HepG2 (cell line): ENCODE measurements at regions not wholly inside any gene's neighbourhood (a gene's known extent, or its start where the extent isn't known, plus 50 kb on each side); places are given as distances from the start of the nearest gene placed in this dataset.

Experiments
- ATAC-seq: fragments of 200-7000 bp; cut with Tn5 transposase; 3 replicates; pipeline ENCODE4 v1.9.1; 2020; ENCODE audit warnings: mild to moderate bottlenecking, moderate library complexity
- BruUV-seq: library from RNA; stranded (reverse); fragments of 400-500 nt; replicated peaks from 2 replicates; lab custom pipeline; 2021; lab: Mats Ljungman, UMichigan
- CTCF ChIA-PET: fragments of 300-600 bp; formaldehyde crosslinking; extraction: SDS; loops from one replicate; lab custom pipeline; 2021; ENCODE audit warnings: low total read pairs, inconsistent platforms, low intra/inter-chr PET ratio; lab: Yijun Ruan, JAX
- POLR2A ChIA-PET: fragments of 350-600 bp; sonication (Branson Sonifier 250); formaldehyde crosslinking; loops from one replicate; lab custom pipeline; 2020; ENCODE audit warnings: antibody characterized with exemption, inconsistent platforms; lab: Yijun Ruan, JAX
- DNase-seq: peaks from one replicate; pipeline ENCODE4 v3.0.0-alpha.2; 2015; ENCODE audit warnings: low spot score
- FAIRE-seq: peaks from 3 replicates; lab custom pipeline; 2011; peaks lifted over from hg19 to GRCh38; lab: Jason Lieb, UNC
- H2AFZ ChIP-seq: one replicate; pipeline ENCODE4 v1.6.1; 2011; ENCODE audit warnings: low read length, inconsistent platforms
- H3K27ac ChIP-seq: fragments of 300-600 bp; 3 replicates; pipeline ENCODE4 v1.8.0; 2011; ENCODE audit warnings: mixed run types, mild to moderate bottlenecking, mixed read lengths, low read length, inconsistent platforms; ENCODE audit not compliant: insufficient read depth; ENCODE audit errors: extremely low read length
- H3K27me3 ChIP-seq, 2 experiments: fragments of 200-600 bp in 1 of 2; 2 replicates in 1 of 2; 3 replicates in 1 of 2; pipeline versions ENCODE4 v1.6.0 to v1.8.0; 2011; ENCODE audit warnings: low read length in 2 of 2, mild to moderate bottlenecking in 2 of 2, moderate library complexity in 2 of 2, inconsistent platforms in 1 of 2; ENCODE audit not compliant: insufficient read depth in 2 of 2, control insufficient read depth in 1 of 2
- H3K36me3 ChIP-seq, 2 experiments: fragments of 200-600 bp in 1 of 2; replicated peaks in 1 of 2; 2 replicates in 1 of 2; 3 replicates in 1 of 2; pipeline versions ENCODE4 v1.5.1 to v1.8.0; 2011; ENCODE audit warnings: low read length in 2 of 2, inconsistent platforms in 1 of 2; ENCODE audit not compliant: insufficient read depth in 2 of 2, control insufficient read depth in 1 of 2
- H3K4me1 ChIP-seq: 2 replicates; pipeline ENCODE4 v1.5.1; 2012; ENCODE audit warnings: low read length, inconsistent platforms; ENCODE audit not compliant: insufficient read depth
- H3K4me2 ChIP-seq: 2 replicates; pipeline ENCODE4 v1.6.0; 2011; ENCODE audit warnings: low read depth, low read length, inconsistent platforms
- H3K4me3 ChIP-seq, 3 experiments: fragments of 200-600 bp in 1 of 3; sonication (generic), shearing (Covaris generic) in 1 of 3; replicated peaks in 1 of 3; 2 replicates each; pipeline ENCODE4 v1.5.1; 2011 to 2016; ENCODE audit warnings: low read length in 3 of 3, inconsistent platforms in 2 of 3, low read depth in 2 of 3, mild to moderate bottlenecking in 2 of 3, control low read depth in 1 of 3, mixed read lengths in 1 of 3; ENCODE audit not compliant: insufficient read depth in 1 of 3
- H3K79me2 ChIP-seq: one replicate; pipeline ENCODE4 v1.6.1; 2011; ENCODE audit warnings: low read length, inconsistent platforms; ENCODE audit not compliant: insufficient read depth
- H3K9ac ChIP-seq: 2 replicates; pipeline ENCODE4 v1.6.0; 2011; ENCODE audit warnings: mild to moderate bottlenecking, low read depth, low read length, inconsistent platforms; ENCODE audit not compliant: insufficient read depth
- H3K9me3 ChIP-seq: 2 replicates; pipeline ENCODE4 v1.5.1; 2012; ENCODE audit warnings: mild to moderate bottlenecking, low read length
- H4K20me1 ChIP-seq: 2 replicates; pipeline ENCODE4 v1.6.0; 2011; ENCODE audit warnings: inconsistent platforms, mild to moderate bottlenecking, low read length, moderate library complexity; ENCODE audit not compliant: insufficient read depth
- AKNA ChIP-seq: sonication (generic); formaldehyde crosslinking; IDR thresholded peaks from 2 replicates; pipeline ENCODE4 v1.4.0; 2020; ENCODE audit warnings: missing genetic modification reagents, borderline replicate concordance
- ELF3 ChIP-seq: IDR thresholded peaks from 2 replicates; pipeline ENCODE4 v1.6.1; 2016; ENCODE audit warnings: missing genetic modification reagents, missing compliant biosample characterization
- GABPB1 ChIP-seq: IDR thresholded peaks from 2 replicates; pipeline ENCODE4 v1.6.1; 2016; ENCODE audit warnings: mild to moderate bottlenecking, missing genetic modification reagents, moderate library complexity, missing compliant biosample characterization
- GTF3A ChIP-seq: sonication (generic); formaldehyde crosslinking; conservative IDR thresholded peaks from 2 replicates; pipeline ENCODE4 v1.4.0; 2020; ENCODE audit warnings: mild to moderate bottlenecking, missing genetic modification reagents
- MXD3 ChIP-seq: IDR thresholded peaks from 2 replicates; pipeline ENCODE4 v1.6.1; 2016; ENCODE audit warnings: mild to moderate bottlenecking, missing biosample characterization, missing genetic modification reagents
- MXD4 ChIP-seq: IDR thresholded peaks from 2 replicates; pipeline ENCODE4 v1.6.1; 2016; ENCODE audit warnings: mild to moderate bottlenecking, missing biosample characterization, missing genetic modification reagents
- RBFOX2 ChIP-seq: fragments of 200-400 bp; formaldehyde crosslinking; IDR thresholded peaks from 2 replicates; pipeline ENCODE4 v1.6.1; 2017; ENCODE audit warnings: low read depth, mild to moderate bottlenecking, low read length
- SCMH1 ChIP-seq: sonication (generic); formaldehyde crosslinking; IDR thresholded peaks from 2 replicates; pipeline ENCODE4 v1.9.0; 2021; ENCODE audit warnings: missing genetic modification reagents, mild to moderate bottlenecking, borderline replicate concordance
- SOX6 ChIP-seq, 2 experiments: fragments of 450-650 bp in 1 of 2; sonication (generic) in 1 of 2; formaldehyde crosslinking in 1 of 2; IDR thresholded peaks; 2 replicates each; pipeline versions ENCODE4 v1.4.0 to v1.6.1; 2017 to 2020; ENCODE audit warnings: antibody characterized with exemption in 1 of 2, mild to moderate bottlenecking in 1 of 2, missing genetic modification reagents in 1 of 2
- ZBTB21 ChIP-seq: sonication (generic); formaldehyde crosslinking; IDR thresholded peaks from 2 replicates; pipeline ENCODE4 v1.4.0; 2020; ENCODE audit warnings: missing genetic modification reagents
- ZFX ChIP-seq: sonication (generic); formaldehyde crosslinking; IDR thresholded peaks from 2 replicates; pipeline ENCODE4 v1.4.0; 2020; ENCODE audit warnings: mild to moderate bottlenecking, low read depth, missing genetic modification reagents, moderate library complexity
- ZNF564 ChIP-seq: sonication (generic); formaldehyde crosslinking; IDR thresholded peaks from 2 replicates; pipeline ENCODE4 v1.8.1; 2023; ENCODE audit warnings: mild to moderate bottlenecking, missing genetic modification reagents
- ZNF770 ChIP-seq: sonication (generic); formaldehyde crosslinking; IDR thresholded peaks from 2 replicates; pipeline ENCODE4 v1.5.0; 2020; ENCODE audit warnings: mild to moderate bottlenecking, missing genetic modification reagents
- WGBS: methylation state at CpG from one replicate; pipeline ENCODE4 v1.1.6; 2017; ENCODE audit warnings: low lambda C conversion rate; 5-methylcytosine and 5-hydroxymethylcytosine counted together
- in situ Hi-C: cut with HindIII; loops from 2 replicates; pipeline ENCODE4 v1.10.0; 2017; ENCODE audit warnings: low pct_unique_long_range_greater_than_20kb; ENCODE audit not compliant: extremely low pct_ligation_motif_present
- intact Hi-C: fragments of 100-400 bp; cut with micrococcal nuclease; formaldehyde crosslinking; loops from one replicate; pipeline ENCODE4 v1.10.0; 2022; ENCODE audit not compliant: unreplicated experiment

GRCh38 chr5:152282331-152282730 lies 122.7 kb downstream of the NMUR2 start:
- intact Hi-C loops (no loop called here), in situ Hi-C loops (no loop called here)
- H3K4me1 ChIP-seq: no peaks in the 10 kb centered on the region
- ChIA-PET POLR2A (no interaction called here), CTCF (no interaction called here)
- no peak for TF ChIP-seq ZNF564 (CRISPR knock-in tag)
- TF ChIP-seq GABPB1 (CRISPR knock-in tag): no peak
- no peak for TF ChIP-seq SCMH1 (CRISPR knock-in tag)
- no peak for TF ChIP-seq RBFOX2
- TF ChIP-seq ZFX: no peak
- TF ChIP-seq MXD4 (CRISPR knock-in tag): no peak
- no peak for TF ChIP-seq GTF3A (CRISPR knock-in tag)
- TF ChIP-seq MXD3: no peak
- BruUV-seq: no TSS peak
- DNase-seq (no peak), FAIRE-seq (no peak), ATAC-seq (no peak)
- no peak overlapping the region for H3K27ac ChIP-seq
- no peaks in the 10 kb centered on the region for H3K9me3 ChIP-seq
- no peaks in the 10 kb centered on the region for H3K79me2 ChIP-seq
- H3K4me2 ChIP-seq: no peak overlapping the region
- H3K9ac ChIP-seq: no peak overlapping the region
- 0% methylated on average over 1 of the region's 1 CpG for WGBS
- no peaks in the 10 kb centered on the region for H4K20me1 ChIP-seq
- no peak overlapping the region for H2AFZ ChIP-seq
- no peaks in the 10 kb centered on the region for H3K36me3 ChIP-seq
- no peak overlapping the region for H3K4me3 ChIP-seq
- H3K27me3 ChIP-seq: no peaks in the 10 kb centered on the region

GRCh38 chr5:152277936-152278335 lies 127.1 kb downstream of the NMUR2 start:
- no peaks in the 10 kb centered on the region for H4K20me1 ChIP-seq
- no peaks in the 10 kb centered on the region for H3K27me3 ChIP-seq
- WGBS: 7% methylated on average over 2 of the region's 2 CpGs
- intact Hi-C loops: no loop called here
- H3K36me3 ChIP-seq: no peaks in the 10 kb centered on the region
- H3K4me3 ChIP-seq: no peak overlapping the region
- FAIRE-seq (no peak), ATAC-seq (no peak), DNase-seq (no peak)
- no peak overlapping the region for H2AFZ ChIP-seq
- no peak overlapping the region for H3K9ac ChIP-seq
- ChIA-PET POLR2A (no interaction called here), CTCF (no interaction called here)
- in situ Hi-C loops: no loop called here
- H3K4me2 ChIP-seq: no peak overlapping the region
- BruUV-seq: no TSS peak
- H3K79me2 ChIP-seq: no peaks in the 10 kb centered on the region
- H3K4me1 ChIP-seq: no peaks in the 10 kb centered on the region
- H3K27ac ChIP-seq: no peak overlapping the region
- no peaks in the 10 kb centered on the region for H3K9me3 ChIP-seq
- TF ChIP-seq SOX6 (IDR thresholded peaks at IDR 0.05) (no peak), SOX6 (CRISPR knock-in tag; IDR thresholded peaks at IDR 0.05) (no peak), AKNA (CRISPR knock-in tag) (no peak), ELF3 (CRISPR knock-in tag) (no peak), ZNF770 (no peak), ZBTB21 (CRISPR knock-in tag) (no peak)
